B cell (primary cell): ENCODE measurements at regions not wholly inside any gene's neighbourhood (a gene's known extent, or its start where the extent isn't known, plus 50 kb on each side); places are given as distances from the start of the nearest gene placed in this dataset.

Source experiments
- ATAC-seq: fragments of 200-7000 bp; cut with Tn5 transposase; one replicate; pipeline ENCODE4 v1.10.0; 2021; ENCODE audit warnings: low read depth, mild to moderate bottlenecking, moderate number of reproducible peaks, moderate library complexity
- CTCF ChIA-PET: fragments of 350-600 bp; sonication (Branson Sonifier 250); formaldehyde crosslinking; loops from one replicate; lab custom pipeline; 2021; ENCODE audit warnings: antibody characterized with exemption, inconsistent platforms; lab: Charles Lee
- POLR2A ChIA-PET: fragments of 350-600 bp; sonication (Branson Sonifier 250); formaldehyde crosslinking; loops from one replicate; lab custom pipeline; 2021; ENCODE audit warnings: antibody characterized with exemption; lab: Charles Lee
- DNase-seq: peaks from one replicate; pipeline ENCODE4 v3.0.0; 2013
- H2AFZ ChIP-seq: 2 replicates; pipeline ENCODE4 v1.6.1; 2012; ENCODE audit warnings: mild to moderate bottlenecking, low read depth, low read length; ENCODE audit not compliant: insufficient read depth, poor library complexity, severe bottlenecking
- H3K27ac ChIP-seq, 2 donors: 1 replicate in 1 of 2; 2 replicates in 1 of 2; pipeline ENCODE4 v1.5.1; 2012 to 2013; ENCODE audit warnings: low read length in 2 of 2, mild to moderate bottlenecking in 2 of 2, moderate library complexity in 1 of 2
- H3K27me3 ChIP-seq, 4 experiments: fragments of 200-600 bp in 1 of 4; sonication (generic) in 1 of 4; replicated peaks in 1 of 4; 1 replicate in 2 of 4; 2 replicates in 2 of 4; pipeline versions ENCODE4 v1.6.1 to v1.7.0; 2013 to 2016; ENCODE audit warnings: low read length in 3 of 4, mild to moderate bottlenecking in 2 of 4, mixed read lengths in 1 of 4, moderate library complexity in 1 of 4; ENCODE audit not compliant: insufficient read depth in 4 of 4, control insufficient read depth in 3 of 4; ENCODE audit errors: control extremely low read depth in 1 of 4
- H3K36me3 ChIP-seq, 2 experiments: replicated peaks in 1 of 2; 1 replicate in 1 of 2; 2 replicates in 1 of 2; pipeline versions ENCODE4 v1.6.1 to v1.7.1; 2013; ENCODE audit warnings: low read length in 1 of 2; ENCODE audit not compliant: insufficient read depth in 2 of 2, control insufficient read depth in 1 of 2; ENCODE audit errors: control extremely low read depth in 1 of 2, extremely low read depth in 1 of 2
- H3K4me1 ChIP-seq, 2 donors: fragments of 200-600 bp in 1 of 2; sonication (generic) in 1 of 2; 1 replicate in 1 of 2; 2 replicates in 1 of 2; pipeline versions ENCODE4 v1.5.1 to v1.6.1; 2013 to 2017; ENCODE audit warnings: low read length in 2 of 2; ENCODE audit not compliant: control insufficient read depth in 2 of 2, insufficient read depth in 2 of 2
- H3K4me2 ChIP-seq: replicated peaks from 2 replicates; pipeline ENCODE3; 2012; ENCODE audit warnings: mild to moderate bottlenecking, low read depth, low read length; ENCODE audit not compliant: poor library complexity, severe bottlenecking
- H3K4me3 ChIP-seq, 5 experiments: fragments of 200-600 bp in 1 of 5; sonication (generic) in 1 of 5; 1 replicate in 3 of 5; 2 replicates in 2 of 5; pipeline versions ENCODE4 v1.5.1 to v1.7.0; 2011 to 2016; ENCODE audit warnings: low read length in 4 of 5, mild to moderate bottlenecking in 4 of 5, low read depth in 2 of 5, control low read depth in 1 of 5, moderate library complexity in 1 of 5; ENCODE audit not compliant: insufficient read depth in 1 of 5; ENCODE audit errors: control extremely low read depth in 1 of 5, extremely low read depth in 1 of 5
- H3K79me2 ChIP-seq: fragments of 200-600 bp; sonication (generic); one replicate; pipeline ENCODE4 v1.6.0; 2016; ENCODE audit warnings: low read length; ENCODE audit not compliant: control insufficient read depth, insufficient read depth
- H3K9ac ChIP-seq: fragments of 200-600 bp; sonication (generic); 2 replicates; pipeline ENCODE4 v1.6.1; 2017; ENCODE audit warnings: mild to moderate bottlenecking, low read length, moderate library complexity
- H3K9me3 ChIP-seq, 3 donors: one replicate each; pipeline versions ENCODE4 v1.6.1 to v1.7.1; 2013; ENCODE audit warnings: low read length in 2 of 3; ENCODE audit not compliant: control insufficient read depth in 2 of 3, insufficient read depth in 1 of 3; ENCODE audit errors: control extremely low read depth in 1 of 3
- H4K20me1 ChIP-seq: 2 replicates; pipeline ENCODE4 v1.6.0; 2012; ENCODE audit warnings: mild to moderate bottlenecking, low read length; ENCODE audit not compliant: insufficient read depth, control insufficient read depth, poor library complexity, severe bottlenecking
- H3K27ac Mint-ChIP-seq: one replicate; pipeline ENCODE4 v1.8.0; 2021; ENCODE audit warnings: mixed read lengths
- H3K27me3 Mint-ChIP-seq: one replicate; pipeline ENCODE4 v1.8.0; 2021; ENCODE audit warnings: mixed read lengths
- H3K4me1 Mint-ChIP-seq: one replicate; pipeline ENCODE4 v1.8.0; 2021; ENCODE audit warnings: mixed read lengths
- H3K4me3 Mint-ChIP-seq: one replicate; pipeline ENCODE4 v1.8.0; 2021; ENCODE audit warnings: mixed read lengths
- H3K9me3 Mint-ChIP-seq: one replicate; pipeline ENCODE4 v1.8.0; 2022; ENCODE audit warnings: mixed read lengths; ENCODE audit not compliant: insufficient read depth
- CTCF ChIP-seq: fragments of 200-600 bp; IDR thresholded peaks from one replicate; pipeline ENCODE4 v1.8.0; 2022; ENCODE audit warnings: antibody characterized with exemption, mild to moderate bottlenecking
- EZH2 ChIP-seq: IDR thresholded peaks from 2 replicates; pipeline ENCODE4 v1.6.1; 2012; ENCODE audit warnings: borderline replicate concordance, low read depth, mild to moderate bottlenecking, moderate library complexity, low read length; ENCODE audit not compliant: insufficient read depth, poor library complexity, severe bottlenecking
- WGBS: methylation state at CpG from one replicate; pipeline ENCODE4 v1.1.5; 2013; ENCODE audit warnings: missing lambda C conversion rate; ENCODE audit not compliant: insufficient coverage; 5-methylcytosine and 5-hydroxymethylcytosine counted together
- intact Hi-C: fragments of 100-400 bp; cut with micrococcal nuclease; formaldehyde crosslinking; loops from one replicate; pipeline ENCODE4 v1.10.0; 2022

GRCh38 chr20:53736122-53736756, 142.6 kb upstream of the ZNF217 start:
- ATAC-seq, result no peak
- Histone ChIP-seq H3K79me2 (no peaks in the 10 kb centered on the region), H3K4me1 (peaks cover 57% of the 10 kb centered on the region in 2 donors), H3K27me3 (no peaks in the 10 kb centered on the region), H3K4me2 (peak overlapping the region; percentile 66), H3K9ac (peak overlapping the region; percentile 51), H4K20me1 (no peaks in the 10 kb centered on the region), H2AFZ (peak overlapping the region; percentile 55), H3K9me3 (no peaks in the 10 kb centered on the region), H3K27ac (peak overlapping the region; percentile 77 to 79), H3K4me3 (no peak overlapping the region), H3K36me3 (no peaks in the 10 kb centered on the region)
- Mint-ChIP-seq H3K9me3 (no peaks in the 10 kb centered on the region), H3K4me1 (peaks cover 65% of the 10 kb centered on the region), H3K27ac (peak overlapping the region; percentile 83), H3K27me3 (no peaks in the 10 kb centered on the region), H3K4me3 (peak overlapping the region; percentile 64)
- DNase-seq, result no peak
- no peak for TF ChIP-seq CTCF
- TF ChIP-seq EZH2, result no peak
- ChIA-PET POLR2A (interaction anchor here (0.5 to 1.4 kb wide), 7 partner anchors 15 to 153 kb away, joined by 3 to 12 read pairs (median 3); partner anchors contain the start of gene ZNF217), CTCF (interaction anchor here (1.0 to 2.2 kb wide), 10 partner anchors 10 to 181 kb away, joined by 3 to 8 read pairs (median 4); no protein-coding TSS in a partner anchor)
- WGBS, result 100% methylated on average over 1 of the region's 7 CpGs
- intact Hi-C loops, result loop anchor here (5.0 kb wide), 3 partner anchors 74 to 206 kb away; no protein-coding TSS in a partner anchor

- H3K79me2 ChIP-seq, result no peaks in the 10 kb centered on the region
- H3K9me3 ChIP-seq, result no peaks in the 10 kb centered on the region
- peak overlapping the region; percentile 11 for H3K4me3 Mint-ChIP-seq
- DNase-seq, result no peak
- ChIA-PET CTCF (interaction anchor here (1.0 to 2.2 kb wide), 8 partner anchors 10 to 181 kb away, joined by 3 to 8 read pairs (median 4); no protein-coding TSS in a partner anchor), POLR2A (interaction anchor here (0.7 kb wide), 1 partner anchor 26 kb away, joined by 3 read pairs; no protein-coding TSS in a partner anchor)
- H3K4me1 Mint-ChIP-seq, result peaks cover 62% of the 10 kb centered on the region
- TF ChIP-seq CTCF (no peak), EZH2 (no peak)
- H3K36me3 ChIP-seq, result no peaks in the 10 kb centered on the region
- no peak overlapping the region for H3K9ac ChIP-seq
- 44% methylated on average over 2 of the region's 5 CpGs for WGBS
- H3K4me1 ChIP-seq, result peaks cover 53% of the 10 kb centered on the region in 2 donors
- no peaks in the 10 kb centered on the region for H4K20me1 ChIP-seq
- intact Hi-C loops, result loop anchor here (5.0 kb wide), 3 partner anchors 73 to 207 kb away; no protein-coding TSS in a partner anchor
- no peaks in the 10 kb centered on the region for H3K9me3 Mint-ChIP-seq
- ATAC-seq, result no peak
- peak overlapping the region; percentile 11 to 77 for H3K27ac ChIP-seq
- H3K4me3 ChIP-seq, result no peak overlapping the region
- H3K27ac Mint-ChIP-seq, result peak overlapping the region; percentile 81
- no peaks in the 10 kb centered on the region for H3K27me3 Mint-ChIP-seq
- H3K4me2 ChIP-seq, result peak overlapping the region; percentile 66
- peak overlapping the region; percentile 44 for H2AFZ ChIP-seq
- no peaks in the 10 kb centered on the region for H3K27me3 ChIP-seq
Observed at GRCh38 chr20:53735536-53736050, 142.0 kb upstream of the ZNF217 start.
